Motor neuron (in vitro differentiated cells): ENCODE measurements at regions not wholly inside any gene's neighbourhood (a gene's known extent, or its start where the extent isn't known, plus 50 kb on each side); places are given as distances from the start of the nearest gene placed in this dataset.
A peak's percentile ranks its signal among the peaks of the same experiment; 100 is the strongest.
"Not testable (repeated sequence)": the region's sequence is repeated elsewhere in the genome, so short reads cannot be mapped to it uniquely, and the experiment has no call there.

Experiments used
- ATAC-seq, 8 experiments: fragments of 200-7000 bp; cut with Tn5 transposase; replicated peaks in 6 of 8; 2 replicates each; pipeline ENCODE4 v1.8.0; 2021; ENCODE audit warnings: mild to moderate bottlenecking in 8 of 8, moderate library complexity in 8 of 8
- H3K27ac ChIP-seq, 2 donors: fragments of 250-450 bp; sonication (Bioruptor Pico); 2 replicates each; pipeline ENCODE4 v1.9.0; 2021; ENCODE audit warnings: antibody characterized with exemption in 2 of 2, mild to moderate bottlenecking in 2 of 2, moderate library complexity in 1 of 2
- H3K4me1 ChIP-seq, 2 donors: fragments of 250-450 bp; sonication (Bioruptor Pico); replicated peaks in 1 of 2; 2 replicates each; pipeline ENCODE4 v1.6.1; 2021; ENCODE audit warnings: antibody characterized with exemption in 2 of 2, mild to moderate bottlenecking in 2 of 2, moderate library complexity in 1 of 2
- H3K4me3 ChIP-seq, 5 donors: fragments of 250-450 bp; sonication (Bioruptor Pico); 2 replicates each; pipeline ENCODE4 v1.9.0; 2021; ENCODE audit warnings: antibody characterized with exemption in 5 of 5, mild to moderate bottlenecking in 5 of 5, moderate library complexity in 4 of 5
- WGBS, 10 experiments: fragments of 450-650 bp; shearing (Covaris generic); methylation state at CpG; one replicate each; pipeline ENCODE4 v1.0.0; 2022; 5-methylcytosine and 5-hydroxymethylcytosine counted together
- in situ Hi-C, 9 experiments: fragments of 400-800 bp; cut with MboI; loops; one replicate each; pipeline ENCODE4 v1.15.0; 2021; ENCODE audit warnings: low sequenced_read_pairs in 9 of 9, low pct_unique_long_range_greater_than_20kb in 2 of 9; ENCODE audit not compliant: unreplicated experiment in 9 of 9

GRCh38 chr6:140669321-140669720, 1294.9 kb upstream of the CITED2 start:
- no peak for ATAC-seq
- Histone ChIP-seq H3K27ac (no peak overlapping the region), H3K4me3 (no peak overlapping the region), H3K4me1 (no peaks in the 10 kb centered on the region)
- in situ Hi-C loops: no loop called here
- WGBS, 10 experiments: 88 to 100% (median 93%) methylated on average over 1 to 3 of the region's 3 CpGs; no CpG with 5 or more reads in 1 of the 10 experiments

GRCh38 chr6:140663772-140664171, 1289.3 kb upstream of the CITED2 start:
- Histone ChIP-seq H3K4me3 (no peak overlapping the region), H3K4me1 (no peaks in the 10 kb centered on the region), H3K27ac (no peak overlapping the region)
- WGBS, 10 experiments: 86 to 100% (median 100%) methylated on average over 1 to 2 of the region's 2 CpGs; no CpG with 5 or more reads in 1 of the 10 experiments
- in situ Hi-C loops: no loop called here
- no peak for ATAC-seq

- WGBS, 10 experiments: 48 to 100% (median 88%) methylated on average over 1 to 2 of the region's 2 CpGs; no CpG with 5 or more reads in 1 of the 10 experiments
- H3K27ac ChIP-seq: no peak overlapping the region
- no peak for ATAC-seq
- in situ Hi-C loops: no loop called here
- no peak overlapping the region for H3K4me3 ChIP-seq
- no peaks in the 10 kb centered on the region for H3K4me1 ChIP-seq
These were observed 1288.6 kb upstream of the CITED2 start for GRCh38 chr6:140663094-140663493.

- 0 to 100% (median 83%) methylated on average over 1 to 3 of the region's 3 CpGs for WGBS, 10 experiments
- in situ Hi-C loops: no loop called here
- no peaks in the 10 kb centered on the region for H3K4me1 ChIP-seq
- H3K27ac ChIP-seq: no peak overlapping the region
- H3K4me3 ChIP-seq: no peak overlapping the region
- no peak for ATAC-seq
These were observed 1287.2 kb upstream of the CITED2 start for GRCh38 chr6:140661691-140662090.

- no peak overlapping the region for H3K27ac ChIP-seq
- H3K4me3 ChIP-seq: no peak overlapping the region
- in situ Hi-C loops: no loop called here
- H3K4me1 ChIP-seq: no peaks in the 10 kb centered on the region
- 0 to 100% (median 63%) methylated on average over 1 to 2 of the region's 2 CpGs; no CpG with 5 or more reads in 1 of the 10 experiments for WGBS, 10 experiments
- ATAC-seq: no peak
These were observed 1285.8 kb upstream of the CITED2 start for GRCh38 chr6:140660295-140660694.

- Histone ChIP-seq H3K27ac (no peak overlapping the region), H3K4me1 (no peaks in the 10 kb centered on the region), H3K4me3 (no peak overlapping the region)
- peak in 2 of 8 experiments; percentile 67 to 73 for ATAC-seq
- in situ Hi-C loops: no loop called here
These were observed 1279.5 kb upstream of the CITED2 start for GRCh38 chr6:140653972-140654371.

GRCh38 chr6:140653506-140653905, 1279.1 kb upstream of the CITED2 start:
- Histone ChIP-seq H3K4me1 (no peaks in the 10 kb centered on the region), H3K27ac (no peak overlapping the region), H3K4me3 (no peak overlapping the region)
- in situ Hi-C loops: no loop called here
- no peak for ATAC-seq

- H3K4me1 ChIP-seq, in situ Hi-C loops, ATAC-seq, H3K27ac ChIP-seq, H3K4me3 ChIP-seq: not testable (repeated sequence)
- 33 to 100% (median 100%) methylated on average over 1 to 3 of the region's 3 CpGs; no CpG with 5 or more reads in 3 of the 10 experiments for WGBS, 10 experiments
These were observed 1275.1 kb upstream of the CITED2 start for GRCh38 chr6:140649502-140649901.

GRCh38 chr6:140647322-140647721, 1272.9 kb upstream of the CITED2 start:
- H3K4me1 ChIP-seq: not testable (repeated sequence)

GRCh38 chr6:140644017-140644416, 1269.6 kb upstream of the CITED2 start:
- no peak for ATAC-seq
- WGBS, 10 experiments: 50 to 100% (median 80%) methylated on average over 1 to 2 of the region's 2 CpGs; no CpG with 5 or more reads in 5 of the 10 experiments
- Histone ChIP-seq H3K4me1 (no peaks in the 10 kb centered on the region), H3K4me3 (no peak overlapping the region), H3K27ac (no peak overlapping the region)
- in situ Hi-C loops: no loop called here

More at GRCh38 chr6:140647322-140647721, 1272.9 kb upstream of the CITED2 start:
- ATAC-seq, H3K4me3 ChIP-seq, H3K27ac ChIP-seq, in situ Hi-C loops: not testable (repeated sequence)

- no peak overlapping the region for H3K4me3 ChIP-seq
- peaks cover 3 to 14% of the 10 kb centered on the region in 2 donors for H3K4me1 ChIP-seq
- in situ Hi-C loops: no loop called here
- no peak for ATAC-seq
- H3K27ac ChIP-seq: no peak overlapping the region
These were observed 1267.0 kb upstream of the CITED2 start for GRCh38 chr6:140641412-140641811.

GRCh38 chr6:140636908-140637402, 1262.5 kb upstream of the CITED2 start:
- in situ Hi-C loops: no loop called here
- H3K27ac ChIP-seq: peak overlapping the region; percentile 37 to 77
- 0 to 100% (median 49%) methylated on average over 1 to 2 of the region's 2 CpGs; no CpG with 5 or more reads in 3 of the 10 experiments for WGBS, 10 experiments
- peak overlapping the region in 1 of 5 donors; percentile 13 for H3K4me3 ChIP-seq
- peaks cover 3 to 30% of the 10 kb centered on the region in 2 donors for H3K4me1 ChIP-seq
- ATAC-seq: peak in 5 of 8 experiments; percentile 78 to 84 (median 83)

- WGBS, 10 experiments: 30 to 100% (median 52%) methylated on average over 2 to 11 of the region's 11 CpGs
- Histone ChIP-seq H3K4me3 (peak overlapping the region; percentile 1 to 13 (median 4)), H3K27ac (peak overlapping the region; percentile 37 to 54), H3K4me1 (peaks cover 3 to 30% of the 10 kb centered on the region in 2 donors)
- peak in 5 of 8 experiments; percentile 80 to 88 (median 86) for ATAC-seq
- in situ Hi-C loops: no loop called here
These were observed 1261.9 kb upstream of the CITED2 start for GRCh38 chr6:140636271-140636907.

GRCh38 chr6:140627002-140627401, 1252.6 kb upstream of the CITED2 start:
- no peak for ATAC-seq
- H3K4me3 ChIP-seq: no peak overlapping the region
- H3K27ac ChIP-seq: no peak overlapping the region
- WGBS, 10 experiments: 71 to 100% (median 100%) methylated on average over 1 of the region's 1 CpG; no CpG with 5 or more reads in 5 of the 10 experiments
- peaks cover 0 to 4% of the 10 kb centered on the region in 2 donors for H3K4me1 ChIP-seq
- in situ Hi-C loops: no loop called here
